ENCODE measurements at regions not wholly inside any gene's neighbourhood (a gene's known extent, or its start where the extent isn't known, plus 50 kb on each side); places are given as distances from the start of the nearest gene placed in this dataset.

DNA sequence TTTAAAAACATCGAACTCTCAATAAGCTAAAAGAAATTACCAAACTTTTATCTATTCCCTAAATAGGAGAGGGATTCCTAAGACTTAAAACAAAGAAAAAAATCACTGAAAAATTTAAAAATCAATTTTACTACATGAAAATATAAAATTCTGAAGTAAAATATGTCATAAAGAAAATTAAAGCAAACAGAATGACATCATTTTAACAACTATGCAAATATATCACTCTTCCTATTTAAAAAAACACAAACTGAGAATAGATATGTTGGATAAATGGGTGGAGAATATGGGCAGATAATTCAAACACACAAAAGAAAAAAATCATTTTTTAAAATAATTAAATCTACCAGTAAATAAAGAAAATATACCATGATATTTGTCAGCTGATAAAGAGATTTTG is 510.0 kb downstream of the BCL11B start:
- WGBS: 96% methylated on average over 1 of the region's 1 CpG
- no peak for TF ChIP-seq POLR2A (IDR thresholded peaks at IDR 0.05)
- TF ChIP-seq POLR2AphosphoS5 (IDR thresholded peaks at IDR 0.05): no peak
- no peak for TF ChIP-seq EP300 (IDR thresholded peaks at IDR 0.05)
- TF ChIP-seq, protein P1, sequence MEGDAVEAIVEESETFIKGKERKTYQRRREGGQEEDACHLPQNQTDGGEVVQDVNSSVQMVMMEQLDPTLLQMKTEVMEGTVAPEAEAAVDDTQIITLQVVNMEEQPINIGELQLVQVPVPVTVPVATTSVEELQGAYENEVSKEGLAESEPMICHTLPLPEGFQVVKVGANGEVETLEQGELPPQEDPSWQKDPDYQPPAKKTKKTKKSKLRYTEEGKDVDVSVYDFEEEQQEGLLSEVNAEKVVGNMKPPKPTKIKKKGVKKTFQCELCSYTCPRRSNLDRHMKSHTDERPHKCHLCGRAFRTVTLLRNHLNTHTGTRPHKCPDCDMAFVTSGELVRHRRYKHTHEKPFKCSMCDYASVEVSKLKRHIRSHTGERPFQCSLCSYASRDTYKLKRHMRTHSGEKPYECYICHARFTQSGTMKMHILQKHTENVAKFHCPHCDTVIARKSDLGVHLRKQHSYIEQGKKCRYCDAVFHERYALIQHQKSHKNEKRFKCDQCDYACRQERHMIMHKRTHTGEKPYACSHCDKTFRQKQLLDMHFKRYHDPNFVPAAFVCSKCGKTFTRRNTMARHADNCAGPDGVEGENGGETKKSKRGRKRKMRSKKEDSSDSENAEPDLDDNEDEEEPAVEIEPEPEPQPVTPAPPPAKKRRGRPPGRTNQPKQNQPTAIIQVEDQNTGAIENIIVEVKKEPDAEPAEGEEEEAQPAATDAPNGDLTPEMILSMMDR (IDR thresholded peaks at IDR 0.05): no peak
- H3K36me3 ChIP-seq: no peaks in the 10 kb centered on the region
- H3K4me3 ChIP-seq: no peak overlapping the region
- no peak overlapping the region for H3K27ac ChIP-seq
- no peaks in the 10 kb centered on the region for H3K27me3 ChIP-seq
- no peak for DNase-seq (ENCODE audit: low spot score in 2 of 2)
- H3K4me1 ChIP-seq: peaks cover 3% of the 10 kb centered on the region
- H3K9me3 ChIP-seq: peaks cover 7% of the 10 kb centered on the region

DNA sequence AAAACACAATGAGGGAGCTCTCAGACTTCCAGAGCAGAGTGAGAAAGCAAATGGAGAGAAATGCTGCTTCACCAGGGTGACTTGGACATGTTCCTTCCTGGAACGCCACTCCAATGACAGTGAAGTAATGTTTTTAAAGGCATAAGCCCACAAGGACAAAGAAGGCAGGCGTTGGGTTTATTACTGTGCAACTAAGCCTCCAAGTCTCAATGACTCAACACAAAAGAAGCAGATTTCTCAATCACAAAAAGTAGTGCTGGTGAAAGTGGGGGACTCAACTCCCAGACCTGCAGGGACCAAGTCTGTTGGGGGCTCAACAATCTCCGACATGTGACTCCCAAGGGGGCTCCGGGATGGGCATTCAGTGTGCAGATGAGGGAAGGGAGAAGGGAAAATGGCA is 505.2 kb downstream of the BCL11B start:
- Histone ChIP-seq H3K4me1 (peaks cover 8% of the 10 kb centered on the region), H3K27ac (no peak overlapping the region), H3K9me3 (peaks cover 7% of the 10 kb centered on the region), H3K4me3 (no peak overlapping the region), H3K27me3 (no peaks in the 10 kb centered on the region), H3K36me3 (no peaks in the 10 kb centered on the region)
- WGBS: 38% methylated on average over 4 of the region's 4 CpGs
- no peak for DNase-seq (ENCODE audit: low spot score in 2 of 2)
- TF ChIP-seq EP300 (IDR thresholded peaks at IDR 0.05) (no peak), POLR2A (IDR thresholded peaks at IDR 0.05) (no peak), POLR2AphosphoS5 (IDR thresholded peaks at IDR 0.05) (no peak)
- TF ChIP-seq, protein P1 (IDR thresholded peaks at IDR 0.05): no peak

DNA sequence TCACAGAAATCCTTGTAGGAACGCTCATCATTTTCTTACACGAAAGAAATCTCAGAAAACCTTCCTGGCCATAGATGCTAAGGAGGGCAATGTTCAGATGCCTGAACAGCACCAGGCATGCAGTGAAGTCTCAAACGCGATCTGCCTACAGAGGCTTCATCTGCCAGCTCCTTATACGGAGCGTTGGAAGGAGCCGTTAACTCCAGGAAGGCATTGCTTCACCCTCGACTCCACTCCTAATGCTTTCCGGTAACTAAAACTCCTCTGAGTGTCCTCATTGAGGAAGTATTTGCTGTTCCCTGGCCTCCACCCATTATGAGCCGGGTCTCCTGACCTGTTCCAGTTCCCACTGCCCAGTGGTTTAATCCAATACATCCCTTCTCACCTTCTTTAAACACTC is 502.7 kb downstream of the BCL11B start:
- no peak overlapping the region for H3K27ac ChIP-seq
- no peak for DNase-seq (ENCODE audit: low spot score in 2 of 2)
- 82% methylated on average over 10 of the region's 10 CpGs for WGBS
- no peaks in the 10 kb centered on the region for H3K9me3 ChIP-seq
- no peaks in the 10 kb centered on the region for H3K27me3 ChIP-seq
- H3K4me1 ChIP-seq: peaks cover 8% of the 10 kb centered on the region
- TF ChIP-seq EP300 (IDR thresholded peaks at IDR 0.05) (no peak), POLR2AphosphoS5 (IDR thresholded peaks at IDR 0.05) (no peak), POLR2A (IDR thresholded peaks at IDR 0.05) (no peak)
- TF ChIP-seq, protein P1 (IDR thresholded peaks at IDR 0.05): no peak
- H3K36me3 ChIP-seq: no peaks in the 10 kb centered on the region
- no peak overlapping the region for H3K4me3 ChIP-seq

DNA sequence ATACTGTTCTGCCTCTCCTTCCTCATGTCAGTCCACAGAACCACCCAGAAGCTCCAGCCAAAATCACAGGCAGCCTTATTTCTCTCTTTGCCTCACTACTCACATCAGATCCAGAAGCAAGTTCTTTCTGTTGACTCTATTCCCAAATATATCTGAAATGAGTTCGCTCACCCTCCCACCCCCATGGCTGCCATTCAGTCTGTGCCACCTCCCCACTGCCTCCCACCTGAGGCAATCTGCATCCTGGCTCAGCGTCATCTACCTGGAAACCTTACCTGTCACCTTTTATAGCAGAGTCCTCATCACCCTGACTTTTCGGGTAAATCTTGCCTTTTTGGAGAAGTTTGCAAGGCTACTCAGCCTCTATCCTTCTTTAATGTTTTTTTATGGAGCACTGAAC is 501.8 kb downstream of the BCL11B start:
- H3K27ac ChIP-seq: no peak overlapping the region
- H3K9me3 ChIP-seq: no peaks in the 10 kb centered on the region
- no peak for DNase-seq (ENCODE audit: low spot score in 2 of 2)
- H3K27me3 ChIP-seq: no peaks in the 10 kb centered on the region
- H3K36me3 ChIP-seq: no peaks in the 10 kb centered on the region
- H3K4me1 ChIP-seq: peaks cover 8% of the 10 kb centered on the region
- no peak for TF ChIP-seq EP300 (IDR thresholded peaks at IDR 0.05)
- TF ChIP-seq, protein P1 (IDR thresholded peaks at IDR 0.05): no peak
- TF ChIP-seq POLR2A (IDR thresholded peaks at IDR 0.05): no peak
- no peak for TF ChIP-seq POLR2AphosphoS5 (IDR thresholded peaks at IDR 0.05)
- no peak overlapping the region for H3K4me3 ChIP-seq
- WGBS: 93% methylated on average over 3 of the region's 3 CpGs

DNA sequence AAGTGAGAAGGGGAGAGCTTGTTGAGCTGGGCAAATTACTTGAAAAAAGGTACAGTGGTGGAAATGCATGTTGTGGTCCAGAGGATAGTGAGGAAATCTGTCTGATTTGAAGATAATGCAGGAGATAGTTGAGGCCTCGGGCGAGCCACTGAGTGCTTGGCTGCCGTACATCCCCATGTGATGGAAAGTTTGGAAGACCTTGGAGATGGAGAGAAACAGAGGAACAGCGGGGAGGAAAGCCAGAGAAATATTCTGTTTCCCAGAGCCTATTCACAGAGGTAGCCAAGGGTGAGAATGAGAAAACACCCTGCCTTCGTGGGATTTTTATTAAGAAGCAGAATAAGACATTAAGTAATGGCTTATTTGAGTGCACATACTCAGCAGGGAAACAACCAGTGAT is 498.2 kb downstream of the BCL11B start:
- no peak for DNase-seq (ENCODE audit: low spot score in 2 of 2)
- TF ChIP-seq POLR2A (IDR thresholded peaks at IDR 0.05) (no peak), EP300 (IDR thresholded peaks at IDR 0.05) (no peak), POLR2AphosphoS5 (IDR thresholded peaks at IDR 0.05) (no peak)
- TF ChIP-seq, protein P1 (IDR thresholded peaks at IDR 0.05): no peak

More for the DNA sequence above, 498.2 kb downstream of the BCL11B start:
- H3K4me1 ChIP-seq: no peaks in the 10 kb centered on the region
- WGBS: 68% methylated on average over 5 of the region's 5 CpGs
- no peaks in the 10 kb centered on the region for H3K27me3 ChIP-seq
- no peaks in the 10 kb centered on the region for H3K36me3 ChIP-seq
- no peak overlapping the region for H3K4me3 ChIP-seq
- no peak overlapping the region for H3K27ac ChIP-seq
- H3K9me3 ChIP-seq: no peaks in the 10 kb centered on the region

Data from suprapubic skin (tissue), 4 donors.